Natural killer cell treated with Interleukin-12 subunit alpha and Interleukin-12 subunit beta and Interleukin-15 and Interleukin-18, amount 100 ng/mL, for 72 hours (primary cell): ENCODE measurements at regions not wholly inside any gene's neighbourhood (a gene's known extent, or its start where the extent isn't known, plus 50 kb on each side); places are given as distances from the start of the nearest gene placed in this dataset.
A peak's percentile ranks its signal among the peaks of the same experiment; 100 is the strongest.

ENCODE experiments used
- ATAC-seq, 2 donors: fragments of 150-1000 bp; cut with Tn5 transposase in 1 of 2; sonication (Bioruptor Pico), chemical (Tn5 transposase) in 1 of 2; 2 replicates each; pipeline ENCODE4 v1.10.0; 2021
- DNase-seq: peaks from one replicate; pipeline ENCODE4 v3.0.0; 2022; ENCODE audit warnings: low spot score
- H3K27ac Mint-ChIP-seq, 2 donors: 1 replicate in 1 of 2; 2 replicates in 1 of 2; pipeline ENCODE4 v1.8.0; 2022; ENCODE audit warnings: mixed read lengths in 2 of 2, mild to moderate bottlenecking in 1 of 2, moderate library complexity in 1 of 2
- H3K27me3 Mint-ChIP-seq, 2 donors: 1 replicate in 1 of 2; 2 replicates in 1 of 2; pipeline ENCODE4 v1.8.0; 2022; ENCODE audit warnings: mixed read lengths in 2 of 2
- H3K36me3 Mint-ChIP-seq: one replicate; pipeline ENCODE4 v1.8.0; 2022; ENCODE audit warnings: mixed read lengths
- H3K4me1 Mint-ChIP-seq, 2 donors: 1 replicate in 1 of 2; 2 replicates in 1 of 2; pipeline ENCODE4 v1.8.0; 2022; ENCODE audit warnings: low read depth in 2 of 2, mixed read lengths in 2 of 2, mild to moderate bottlenecking in 1 of 2
- H3K4me3 Mint-ChIP-seq: one replicate; pipeline ENCODE4 v1.8.0; 2022; ENCODE audit warnings: mixed read lengths
- H3K9me3 Mint-ChIP-seq: 2 replicates; pipeline ENCODE4 v1.8.0; 2022; ENCODE audit warnings: mixed read lengths

GRCh38 chr19:16000024-16000663, 51.3 kb downstream of the OR10H4 start:
- H3K9me3 Mint-ChIP-seq, result no peaks in the 10 kb centered on the region
- DNase-seq (no peak), ATAC-seq (no peak)
- H3K4me1 Mint-ChIP-seq, result peaks cover 25 to 27% of the 10 kb centered on the region in 2 donors
- H3K27ac Mint-ChIP-seq, result no peak overlapping the region
- H3K4me3 Mint-ChIP-seq, result no peak overlapping the region
- no peaks in the 10 kb centered on the region for H3K36me3 Mint-ChIP-seq
- peaks cover 0 to 2% of the 10 kb centered on the region in 2 donors for H3K27me3 Mint-ChIP-seq

GRCh38 chr19:16001481-16002312, 52.9 kb downstream of the OR10H4 start:
- no peaks in the 10 kb centered on the region for H3K36me3 Mint-ChIP-seq
- DNase-seq (peak; percentile 78), ATAC-seq (peak; percentile 88 to 96)
- H3K4me1 Mint-ChIP-seq, result peaks cover 25 to 27% of the 10 kb centered on the region in 2 donors
- peak overlapping the region; percentile 62 for H3K4me3 Mint-ChIP-seq
- no peaks in the 10 kb centered on the region for H3K9me3 Mint-ChIP-seq
- H3K27me3 Mint-ChIP-seq, result peaks cover 0 to 3% of the 10 kb centered on the region in 2 donors
- H3K27ac Mint-ChIP-seq, result peak overlapping the region in 1 of 2 donors; percentile 67

GRCh38 chr19:16002406-16003384, 53.9 kb downstream of the OR10H4 start:
- peaks cover 0 to 5% of the 10 kb centered on the region in 2 donors for H3K27me3 Mint-ChIP-seq
- H3K4me3 Mint-ChIP-seq, result peak overlapping the region; percentile 62
- no peaks in the 10 kb centered on the region for H3K9me3 Mint-ChIP-seq
- H3K36me3 Mint-ChIP-seq, result no peaks in the 10 kb centered on the region
- peaks cover 25 to 27% of the 10 kb centered on the region in 2 donors for H3K4me1 Mint-ChIP-seq
- no peak for ATAC-seq
- H3K27ac Mint-ChIP-seq, result peak overlapping the region in 1 of 2 donors; percentile 67
- DNase-seq, result no peak

GRCh38 chr19:16003391-16003790, 54.6 kb downstream of the OR10H4 start:
- no peak overlapping the region for H3K4me3 Mint-ChIP-seq
- peaks cover 25 to 27% of the 10 kb centered on the region in 2 donors for H3K4me1 Mint-ChIP-seq
- peaks cover 0 to 2% of the 10 kb centered on the region in 2 donors for H3K27me3 Mint-ChIP-seq
- no peak for DNase-seq
- H3K9me3 Mint-ChIP-seq, result no peaks in the 10 kb centered on the region
- no peaks in the 10 kb centered on the region for H3K36me3 Mint-ChIP-seq
- no peak for ATAC-seq
- peak overlapping the region in 1 of 2 donors; percentile 67 for H3K27ac Mint-ChIP-seq

GRCh38 chr19:16005925-16006324, 57.1 kb downstream of the OR10H4 start:
- Mint-ChIP-seq H3K4me3 (no peak overlapping the region), H3K36me3 (no peaks in the 10 kb centered on the region), H3K27me3 (peaks cover 0 to 2% of the 10 kb centered on the region in 2 donors), H3K4me1 (peaks cover 19 to 20% of the 10 kb centered on the region in 2 donors), H3K27ac (no peak overlapping the region), H3K9me3 (no peaks in the 10 kb centered on the region)
- DNase-seq, result no peak
- no peak for ATAC-seq

GRCh38 chr19:16012552-16012951, 63.7 kb upstream of the TPM4 start:
- no peaks in the 10 kb centered on the region for H3K36me3 Mint-ChIP-seq
- H3K9me3 Mint-ChIP-seq, result no peaks in the 10 kb centered on the region
- no peak for ATAC-seq
- no peaks in the 10 kb centered on the region for H3K27me3 Mint-ChIP-seq
- no peak for DNase-seq
- no peaks in the 10 kb centered on the region for H3K4me1 Mint-ChIP-seq
- H3K27ac Mint-ChIP-seq, result no peak overlapping the region
- no peak overlapping the region for H3K4me3 Mint-ChIP-seq

- Mint-ChIP-seq H3K9me3 (no peaks in the 10 kb centered on the region), H3K4me1 (no peaks in the 10 kb centered on the region), H3K4me3 (no peak overlapping the region), H3K27ac (no peak overlapping the region), H3K36me3 (no peaks in the 10 kb centered on the region), H3K27me3 (no peaks in the 10 kb centered on the region)
- DNase-seq (no peak), ATAC-seq (peak in 1 of 2 donors; percentile 7)
These were observed 63.0 kb upstream of the TPM4 start for GRCh38 chr19:16013181-16013850.

GRCh38 chr19:16013851-16014840, 62.1 kb upstream of the TPM4 start:
- ATAC-seq (no peak), DNase-seq (no peak)
- no peaks in the 10 kb centered on the region for H3K36me3 Mint-ChIP-seq
- H3K27me3 Mint-ChIP-seq, result no peaks in the 10 kb centered on the region
- H3K9me3 Mint-ChIP-seq, result no peaks in the 10 kb centered on the region
- no peak overlapping the region for H3K4me3 Mint-ChIP-seq
- H3K4me1 Mint-ChIP-seq, result no peaks in the 10 kb centered on the region
- no peak overlapping the region for H3K27ac Mint-ChIP-seq

GRCh38 chr19:16014923-16015804, 61.1 kb upstream of the TPM4 start:
- DNase-seq (no peak), ATAC-seq (no peak)
- Mint-ChIP-seq H3K4me3 (no peak overlapping the region), H3K9me3 (no peaks in the 10 kb centered on the region), H3K27ac (no peak overlapping the region), H3K4me1 (no peaks in the 10 kb centered on the region), H3K36me3 (no peaks in the 10 kb centered on the region), H3K27me3 (no peaks in the 10 kb centered on the region)

- Mint-ChIP-seq H3K36me3 (no peaks in the 10 kb centered on the region), H3K9me3 (no peaks in the 10 kb centered on the region), H3K27me3 (no peaks in the 10 kb centered on the region), H3K27ac (no peak overlapping the region), H3K4me1 (no peaks in the 10 kb centered on the region), H3K4me3 (no peak overlapping the region)
- no peak for ATAC-seq
- DNase-seq, result no peak
These were observed 60.5 kb upstream of the TPM4 start for GRCh38 chr19:16015805-16016173.

GRCh38 chr19:16016226-16017137, 59.8 kb upstream of the TPM4 start:
- H3K4me1 Mint-ChIP-seq, result no peaks in the 10 kb centered on the region

More at GRCh38 chr19:16016226-16017137, 59.8 kb upstream of the TPM4 start:
- Mint-ChIP-seq H3K36me3 (no peaks in the 10 kb centered on the region), H3K27ac (no peak overlapping the region), H3K4me3 (no peak overlapping the region), H3K9me3 (no peaks in the 10 kb centered on the region), H3K27me3 (no peaks in the 10 kb centered on the region)
- DNase-seq (no peak), ATAC-seq (peak in 1 of 2 donors; percentile 13)
